Tibial artery (tissue), 4 donors: ENCODE measurements at regions not wholly inside any gene's neighbourhood (a gene's known extent, or its start where the extent isn't known, plus 50 kb on each side); places are given as distances from the start of the nearest gene placed in this dataset.

Source experiments
- DNase-seq, 2 donors: peaks; one replicate each; pipeline ENCODE4 v3.0.0-alpha.2; 2019
- H3K27ac ChIP-seq, 2 donors: fragments of 200-600 bp; sonication (generic) in 1 of 2; 1 replicate in 1 of 2; 2 replicates in 1 of 2; pipeline ENCODE4 v1.5.1; 2018 to 2019; ENCODE audit warnings: mild to moderate bottlenecking in 1 of 2
- H3K27me3 ChIP-seq, 2 donors: fragments of 200-600 bp; sonication (generic) in 1 of 2; one replicate each; pipeline versions ENCODE4 v1.5.1 to v1.6.0; 2016 to 2019
- H3K36me3 ChIP-seq, 3 donors: fragments of 200-600 bp; sonication (generic) in 2 of 3; one replicate each; pipeline ENCODE4 v1.5.1; 2016 to 2019; ENCODE audit warnings: mild to moderate bottlenecking in 2 of 3
- H3K4me1 ChIP-seq, 4 donors: fragments of 200-600 bp; sonication (generic) in 2 of 4; 1 replicate in 3 of 4; 2 replicates in 1 of 4; pipeline ENCODE4 v1.5.1; 2016 to 2019
- H3K4me3 ChIP-seq, 2 donors: fragments of 200-600 bp; sonication (generic) in 1 of 2; 1 replicate in 1 of 2; 2 replicates in 1 of 2; pipeline ENCODE4 v1.5.1; 2018 to 2019; ENCODE audit warnings: mild to moderate bottlenecking in 2 of 2
- H3K9me3 ChIP-seq, 3 donors: fragments of 200-600 bp; sonication (generic) in 1 of 3; one replicate each; pipeline ENCODE4 v1.5.1; 2016 to 2019
- intact Hi-C: fragments of 100-400 bp; cut with DNase I; formaldehyde crosslinking; loops from one replicate; pipeline ENCODE4 v1.15.0; 2023; ENCODE audit warnings: low total_unique reads
- TF ChIP-seq, protein P1 (sequence below), 2 experiments: fragments of 200-600 bp in 1 of 2; fragments of 450-650 bp in 1 of 2; IDR thresholded peaks; one replicate each; pipeline ENCODE4 v1.5.1; 2017 to 2019; ENCODE audit warnings: antibody characterized with exemption in 2 of 2, mild to moderate bottlenecking in 1 of 2, moderate library complexity in 1 of 2

DNA sequence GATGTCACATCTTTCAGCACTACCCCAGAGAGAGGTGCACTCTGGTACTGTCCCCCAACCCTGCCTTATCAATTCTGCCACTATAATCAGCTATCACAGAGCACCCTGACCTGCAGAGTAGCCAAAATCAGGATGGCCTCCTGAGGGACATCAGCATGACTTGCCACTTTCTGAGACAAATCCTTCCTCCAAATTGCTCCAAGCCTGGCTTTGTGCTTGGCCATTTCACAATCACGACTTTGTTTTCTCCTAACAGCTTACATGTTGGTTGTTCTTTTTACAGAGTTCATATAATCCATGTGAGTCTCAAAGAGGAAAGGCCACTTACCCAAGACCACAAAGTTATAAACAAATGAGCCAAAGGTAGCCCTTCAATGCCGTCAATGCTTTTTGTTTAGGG lies 449.0 kb upstream of the CDH5 start:
- H3K36me3 ChIP-seq, result no peaks in the 10 kb centered on the region
- intact Hi-C loops, result no loop called here
- H3K4me3 ChIP-seq, result no peak overlapping the region
- H3K27me3 ChIP-seq, result no peaks in the 10 kb centered on the region
- no peak for DNase-seq
- H3K4me1 ChIP-seq, result no peaks in the 10 kb centered on the region
- TF ChIP-seq, protein P1, sequence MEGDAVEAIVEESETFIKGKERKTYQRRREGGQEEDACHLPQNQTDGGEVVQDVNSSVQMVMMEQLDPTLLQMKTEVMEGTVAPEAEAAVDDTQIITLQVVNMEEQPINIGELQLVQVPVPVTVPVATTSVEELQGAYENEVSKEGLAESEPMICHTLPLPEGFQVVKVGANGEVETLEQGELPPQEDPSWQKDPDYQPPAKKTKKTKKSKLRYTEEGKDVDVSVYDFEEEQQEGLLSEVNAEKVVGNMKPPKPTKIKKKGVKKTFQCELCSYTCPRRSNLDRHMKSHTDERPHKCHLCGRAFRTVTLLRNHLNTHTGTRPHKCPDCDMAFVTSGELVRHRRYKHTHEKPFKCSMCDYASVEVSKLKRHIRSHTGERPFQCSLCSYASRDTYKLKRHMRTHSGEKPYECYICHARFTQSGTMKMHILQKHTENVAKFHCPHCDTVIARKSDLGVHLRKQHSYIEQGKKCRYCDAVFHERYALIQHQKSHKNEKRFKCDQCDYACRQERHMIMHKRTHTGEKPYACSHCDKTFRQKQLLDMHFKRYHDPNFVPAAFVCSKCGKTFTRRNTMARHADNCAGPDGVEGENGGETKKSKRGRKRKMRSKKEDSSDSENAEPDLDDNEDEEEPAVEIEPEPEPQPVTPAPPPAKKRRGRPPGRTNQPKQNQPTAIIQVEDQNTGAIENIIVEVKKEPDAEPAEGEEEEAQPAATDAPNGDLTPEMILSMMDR (IDR thresholded peaks at IDR 0.05), result no peak
- H3K27ac ChIP-seq, result no peak overlapping the region
- no peaks in the 10 kb centered on the region for H3K9me3 ChIP-seq

DNA sequence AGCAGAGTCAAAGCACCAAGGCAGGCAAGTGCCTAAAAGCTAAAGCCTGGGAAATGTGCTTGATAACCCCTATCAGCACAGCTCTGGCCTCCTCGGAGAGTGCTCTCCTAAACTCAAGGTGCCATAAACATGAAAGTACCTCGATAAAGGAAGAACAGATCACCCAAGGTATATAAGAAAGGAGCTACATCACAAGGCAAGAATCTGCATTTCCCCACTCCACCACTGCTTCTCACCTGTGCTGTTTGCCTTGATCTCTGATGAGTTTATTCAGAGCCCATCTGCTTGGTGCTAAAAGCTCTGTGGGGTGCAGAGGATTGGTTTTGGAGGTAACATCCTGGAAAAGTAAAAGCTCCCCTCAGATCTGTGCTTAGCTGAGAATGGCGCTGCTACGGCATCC lies 449.5 kb upstream of the CDH5 start:
- H3K4me1 ChIP-seq, result no peaks in the 10 kb centered on the region
- no peaks in the 10 kb centered on the region for H3K36me3 ChIP-seq
- H3K27me3 ChIP-seq, result no peaks in the 10 kb centered on the region
- no peak overlapping the region for H3K4me3 ChIP-seq
- DNase-seq, result no peak
- intact Hi-C loops, result no loop called here
- no peak overlapping the region for H3K27ac ChIP-seq
- H3K9me3 ChIP-seq, result no peaks in the 10 kb centered on the region
- TF ChIP-seq, protein P1 (IDR thresholded peaks at IDR 0.05), result no peak

DNA sequence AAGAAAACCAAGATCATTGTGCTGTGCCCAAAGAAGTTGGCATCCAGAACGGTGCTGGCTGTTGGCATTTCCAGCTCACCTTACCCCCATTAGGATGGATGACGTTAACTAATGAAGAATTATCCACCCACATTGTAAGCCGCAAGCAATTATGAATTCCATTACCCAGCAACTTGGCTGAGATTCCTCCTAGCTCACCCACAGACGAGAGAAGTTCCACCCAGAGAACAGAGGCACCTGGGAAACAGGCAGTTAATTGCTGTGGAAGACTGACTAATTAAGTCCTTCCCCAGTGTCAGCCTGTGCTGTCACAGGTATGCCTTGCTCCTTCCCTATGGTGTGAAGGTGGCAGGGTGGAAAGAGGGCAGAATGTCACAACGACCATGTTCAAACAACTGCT lies 456.2 kb upstream of the CDH5 start:
- Histone ChIP-seq H3K4me1 (no peaks in the 10 kb centered on the region), H3K9me3 (no peaks in the 10 kb centered on the region), H3K27ac (no peak overlapping the region), H3K36me3 (no peaks in the 10 kb centered on the region), H3K27me3 (no peaks in the 10 kb centered on the region), H3K4me3 (no peak overlapping the region)
- intact Hi-C loops, result no loop called here
- no peak for DNase-seq
- TF ChIP-seq, protein P1 (IDR thresholded peaks at IDR 0.05), result no peak

DNA sequence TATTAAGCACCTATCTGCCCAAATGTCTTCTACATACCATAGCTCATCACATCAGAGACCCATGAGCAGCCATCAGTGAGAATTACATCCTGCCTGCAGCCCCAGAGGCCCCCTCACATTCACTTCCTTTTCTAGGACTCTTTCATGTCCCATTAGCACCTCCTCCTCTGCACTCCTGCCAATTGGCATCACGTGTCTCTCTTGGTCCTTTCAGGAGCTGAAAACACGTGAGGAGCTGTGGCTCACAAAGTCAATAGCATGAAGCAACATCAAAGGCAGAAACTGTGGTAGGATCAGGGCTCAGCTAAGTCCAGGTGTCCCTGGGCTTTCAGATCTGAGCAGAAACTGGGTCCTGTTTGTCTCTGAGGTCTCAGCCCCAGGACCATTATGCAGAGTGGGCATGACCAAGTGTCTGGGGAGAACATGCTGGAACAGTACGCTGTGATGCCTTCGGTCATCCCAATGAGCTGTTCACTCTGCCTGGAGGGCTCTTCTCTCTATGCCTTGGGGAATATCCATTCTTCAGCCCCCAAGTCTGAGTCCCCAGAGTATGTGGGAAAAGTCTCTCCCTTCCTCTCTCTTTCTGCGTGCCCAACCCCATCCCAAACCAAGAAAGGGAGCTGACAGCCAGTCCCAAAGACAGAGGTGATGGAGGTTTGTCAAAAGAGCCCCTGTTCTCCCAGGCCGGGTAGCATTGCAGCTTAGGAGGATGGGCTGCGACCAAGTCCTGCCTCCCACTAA lies 457.0 kb upstream of the CDH5 start:
- Histone ChIP-seq H3K9me3 (no peaks in the 10 kb centered on the region), H3K4me1 (no peaks in the 10 kb centered on the region), H3K4me3 (no peak overlapping the region), H3K36me3 (no peaks in the 10 kb centered on the region), H3K27ac (no peak overlapping the region), H3K27me3 (no peaks in the 10 kb centered on the region)
- TF ChIP-seq, protein P1 (IDR thresholded peaks at IDR 0.05), result no peak
- intact Hi-C loops, result no loop called here
- DNase-seq, result no peak

DNA sequence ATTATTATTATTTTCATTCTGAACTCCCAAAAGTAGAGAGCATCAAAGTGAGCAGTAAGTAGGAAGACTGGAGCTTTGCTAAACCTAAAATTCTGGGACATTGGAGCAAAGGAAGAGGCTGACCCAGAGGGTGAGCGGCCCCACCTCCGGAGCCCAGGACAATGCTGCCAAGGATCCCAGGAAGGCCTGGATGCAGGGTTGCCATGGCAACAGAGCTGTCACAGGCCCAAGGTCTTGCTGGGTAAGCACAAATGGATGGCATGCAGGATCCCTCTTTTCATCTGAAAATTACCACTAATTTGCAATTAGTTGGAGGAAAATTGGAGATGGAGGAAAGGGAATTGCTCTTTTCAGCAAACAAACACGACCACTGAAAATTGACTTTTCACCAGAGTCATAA lies 457.9 kb upstream of the CDH5 start:
- Histone ChIP-seq H3K27ac (no peak overlapping the region), H3K4me1 (no peaks in the 10 kb centered on the region), H3K27me3 (no peaks in the 10 kb centered on the region), H3K4me3 (no peak overlapping the region), H3K36me3 (no peaks in the 10 kb centered on the region), H3K9me3 (no peaks in the 10 kb centered on the region)
- intact Hi-C loops, result no loop called here
- TF ChIP-seq, protein P1 (IDR thresholded peaks at IDR 0.05), result no peak
- no peak for DNase-seq

DNA sequence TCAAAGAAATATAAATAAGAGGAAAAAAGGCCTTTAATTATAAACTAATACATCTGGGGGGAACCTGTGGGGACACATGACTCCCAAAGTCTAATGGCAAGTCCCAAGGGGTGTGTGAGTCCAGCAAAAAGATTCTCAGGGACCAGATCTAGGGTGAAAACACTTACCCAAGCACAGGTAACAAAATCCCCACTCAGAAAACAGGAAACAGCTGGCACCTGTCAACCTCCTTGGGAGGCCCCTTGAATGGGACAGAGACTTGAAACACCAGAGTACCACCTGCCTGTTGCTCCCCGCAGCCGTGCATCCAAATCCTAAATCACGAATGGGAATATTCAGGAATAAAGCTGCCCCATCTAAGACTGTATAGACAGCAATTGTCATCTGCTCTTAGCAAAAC lies 461.2 kb upstream of the CDH5 start:
- no peaks in the 10 kb centered on the region for H3K4me1 ChIP-seq
- no peaks in the 10 kb centered on the region for H3K27me3 ChIP-seq
- no peak for DNase-seq
- H3K36me3 ChIP-seq, result no peaks in the 10 kb centered on the region
- H3K27ac ChIP-seq, result no peak overlapping the region
- TF ChIP-seq, protein P1 (IDR thresholded peaks at IDR 0.05), result no peak
- intact Hi-C loops, result no loop called here
- no peak overlapping the region for H3K4me3 ChIP-seq
- H3K9me3 ChIP-seq, result no peaks in the 10 kb centered on the region
